ENCODE measurements at regions not wholly inside any gene's neighbourhood (a gene's known extent, or its start where the extent isn't known, plus 50 kb on each side); places are given as distances from the start of the nearest gene placed in this dataset.

DNA sequence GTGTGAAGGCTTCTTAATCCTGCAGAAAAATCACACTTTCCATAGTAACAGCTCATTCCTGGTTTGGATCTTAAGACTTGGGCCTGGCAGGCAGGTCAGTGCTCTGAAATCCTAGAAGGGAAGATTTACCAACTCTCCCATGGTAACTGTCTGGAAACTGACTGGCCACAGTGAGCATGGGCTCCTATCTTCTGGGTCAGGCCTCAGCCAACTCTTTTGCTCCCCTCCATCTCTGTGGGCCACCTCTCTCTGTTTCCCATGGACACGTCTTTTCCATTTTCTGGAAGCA, 86.7 kb downstream of the ACAA2 start:
- TF ChIP-seq, protein P1, sequence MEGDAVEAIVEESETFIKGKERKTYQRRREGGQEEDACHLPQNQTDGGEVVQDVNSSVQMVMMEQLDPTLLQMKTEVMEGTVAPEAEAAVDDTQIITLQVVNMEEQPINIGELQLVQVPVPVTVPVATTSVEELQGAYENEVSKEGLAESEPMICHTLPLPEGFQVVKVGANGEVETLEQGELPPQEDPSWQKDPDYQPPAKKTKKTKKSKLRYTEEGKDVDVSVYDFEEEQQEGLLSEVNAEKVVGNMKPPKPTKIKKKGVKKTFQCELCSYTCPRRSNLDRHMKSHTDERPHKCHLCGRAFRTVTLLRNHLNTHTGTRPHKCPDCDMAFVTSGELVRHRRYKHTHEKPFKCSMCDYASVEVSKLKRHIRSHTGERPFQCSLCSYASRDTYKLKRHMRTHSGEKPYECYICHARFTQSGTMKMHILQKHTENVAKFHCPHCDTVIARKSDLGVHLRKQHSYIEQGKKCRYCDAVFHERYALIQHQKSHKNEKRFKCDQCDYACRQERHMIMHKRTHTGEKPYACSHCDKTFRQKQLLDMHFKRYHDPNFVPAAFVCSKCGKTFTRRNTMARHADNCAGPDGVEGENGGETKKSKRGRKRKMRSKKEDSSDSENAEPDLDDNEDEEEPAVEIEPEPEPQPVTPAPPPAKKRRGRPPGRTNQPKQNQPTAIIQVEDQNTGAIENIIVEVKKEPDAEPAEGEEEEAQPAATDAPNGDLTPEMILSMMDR (IDR thresholded peaks at IDR 0.05 in 8 of 11, conservative IDR thresholded peaks at IDR 0.05 in 3 of 11): no peak
- TF ChIP-seq POLR2AphosphoS5 (IDR thresholded peaks at IDR 0.05) (no peak), POLR2A (IDR thresholded peaks at IDR 0.05) (no peak)

Data from spleen (tissue), 7 donors.